Bronchial epithelial cell (primary cell): ENCODE measurements at regions not wholly inside any gene's neighbourhood (a gene's known extent, or its start where the extent isn't known, plus 50 kb on each side); places are given as distances from the start of the nearest gene placed in this dataset.

ENCODE experiments used
- DNase-seq: peaks from one replicate; pipeline ENCODE4 v3.0.0-alpha.2; 2010; ENCODE audit warnings: low read depth
- FAIRE-seq: peaks from 2 replicates; lab custom pipeline; 2011; peaks lifted over from hg19 to GRCh38; lab: Jason Lieb, UNC
- H3K27me3 ChIP-seq: 2 replicates; pipeline ENCODE4 v1.5.1; 2011; ENCODE audit warnings: low read length; ENCODE audit not compliant: control insufficient read depth, insufficient read depth
- H3K36me3 ChIP-seq: 2 replicates; pipeline ENCODE4 v1.5.1; 2011; ENCODE audit warnings: low read length; ENCODE audit not compliant: control insufficient read depth, insufficient read depth
- H3K4me3 ChIP-seq: 2 replicates; pipeline ENCODE4 v1.5.1; 2011; ENCODE audit warnings: mild to moderate bottlenecking, low read depth, low read length, control low read depth
- CTCF ChIP-seq: IDR thresholded peaks from 2 replicates; pipeline ENCODE4 v1.5.1; 2011; ENCODE audit warnings: mild to moderate bottlenecking, moderate library complexity, low read length, control low read depth, inconsistent platforms; ENCODE audit not compliant: insufficient read depth, severe bottlenecking

- Histone ChIP-seq H3K36me3 (no peaks in the 10 kb centered on the region), H3K4me3 (no peak overlapping the region), H3K27me3 (no peaks in the 10 kb centered on the region)
- FAIRE-seq = no peak
- no peak for DNase-seq
- TF ChIP-seq CTCF = no peak
Observed at GRCh38 chr13:33583398-33583797, 234.6 kb upstream of the RFC3 start.

- no peak for DNase-seq
- H3K27me3 ChIP-seq = no peaks in the 10 kb centered on the region
- no peak for TF ChIP-seq CTCF
- H3K36me3 ChIP-seq = no peaks in the 10 kb centered on the region
- no peak overlapping the region for H3K4me3 ChIP-seq
- FAIRE-seq = no peak
Observed at GRCh38 chr13:33590936-33591335, 227.0 kb upstream of the RFC3 start.

- DNase-seq (no peak), FAIRE-seq (no peak)
- no peak for TF ChIP-seq CTCF
- H3K36me3 ChIP-seq = no peaks in the 10 kb centered on the region
- no peaks in the 10 kb centered on the region for H3K27me3 ChIP-seq
- H3K4me3 ChIP-seq = no peak overlapping the region
Observed at GRCh38 chr13:33606692-33607091, 211.3 kb upstream of the RFC3 start.

DNA sequence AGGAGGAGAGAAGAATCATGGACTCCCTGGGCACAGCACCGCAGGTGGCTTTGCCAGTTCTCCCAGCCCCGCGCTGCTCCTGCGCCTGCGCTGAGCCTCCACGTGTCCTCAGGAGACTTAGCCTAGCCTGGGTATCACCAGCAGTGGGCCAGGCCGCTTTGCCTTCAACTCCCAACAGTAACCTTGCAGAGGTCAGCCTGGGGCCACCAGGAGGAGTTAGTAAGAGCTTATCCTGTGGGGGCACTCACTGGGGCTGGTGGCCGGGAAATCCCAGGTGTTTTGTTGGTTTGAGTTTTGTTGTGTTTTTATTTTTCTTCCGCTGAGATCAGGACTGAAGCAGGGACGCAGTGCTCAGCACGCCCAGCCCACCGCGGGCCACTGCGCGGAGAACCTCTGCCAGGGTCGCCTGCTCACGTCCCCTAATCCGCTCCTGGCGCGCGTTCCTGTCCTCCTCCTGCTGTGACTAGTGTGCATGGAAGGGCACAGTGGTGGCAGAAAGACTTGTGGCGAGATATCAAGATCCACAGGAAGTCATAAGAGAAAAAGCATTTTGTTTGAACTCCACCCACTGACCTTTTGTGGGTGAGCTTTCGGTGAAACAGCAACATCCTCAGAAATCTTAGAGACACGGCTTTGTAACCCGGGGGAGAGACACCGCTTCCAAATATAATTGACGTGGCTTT lies 207.4 kb upstream of the RFC3 start:
- TF ChIP-seq CTCF = no peak
- no peak overlapping the region for H3K4me3 ChIP-seq

GRCh38 chr13:33611121-33611805 lies 206.7 kb upstream of the RFC3 start:
- H3K36me3 ChIP-seq = no peaks in the 10 kb centered on the region
- no peak for DNase-seq
- no peaks in the 10 kb centered on the region for H3K27me3 ChIP-seq
- TF ChIP-seq CTCF = no peak
- no peak overlapping the region for H3K4me3 ChIP-seq
- no peak for FAIRE-seq

More for the DNA sequence above, 207.4 kb upstream of the RFC3 start:
- Histone ChIP-seq H3K36me3 (no peaks in the 10 kb centered on the region), H3K27me3 (no peaks in the 10 kb centered on the region)
- no peak for DNase-seq
- FAIRE-seq = no peak
